Left ventricle myocardium superior (tissue), 1 donor: ENCODE measurements at regions not wholly inside any gene's neighbourhood (a gene's known extent, or its start where the extent isn't known, plus 50 kb on each side); places are given as distances from the start of the nearest gene placed in this dataset.
"Not testable (repeated sequence)": the region's sequence is repeated elsewhere in the genome, so short reads cannot be mapped to it uniquely, and the experiment has no call there.

Source experiments
- ATAC-seq: fragments of 200-7000 bp; cut with Tn5 transposase; one replicate; pipeline ENCODE4 v1.9.1; 2020; ENCODE audit warnings: mild to moderate bottlenecking, moderate library complexity
- DNase-seq: peaks from one replicate; pipeline ENCODE4 v3.0.0-alpha.2; 2020
- intact Hi-C: fragments of 100-400 bp; cut with micrococcal nuclease; formaldehyde crosslinking; loops from one replicate; pipeline ENCODE4 v1.11.0; 2022
- donor health status: DM: no; HTN: yes; CAD: no; lungs with severe emphysema.

DNA sequence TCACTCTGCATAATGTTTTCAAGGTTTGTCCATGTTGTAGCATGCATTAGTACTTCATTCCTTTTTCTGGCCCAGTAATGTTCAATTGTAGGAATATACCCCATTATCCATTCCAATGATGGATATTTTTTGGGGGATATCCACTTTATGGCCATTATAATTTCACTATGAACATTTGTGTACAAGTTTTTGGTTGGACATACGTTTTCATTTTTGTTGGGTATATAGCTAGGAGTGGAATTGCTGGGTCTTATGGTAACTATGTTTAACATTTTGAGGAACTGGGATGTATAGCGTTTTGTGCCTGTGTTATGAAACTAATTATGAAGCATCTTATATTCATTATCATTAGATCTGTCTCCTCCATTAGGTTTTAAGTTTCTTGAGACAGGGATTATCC is 191.6 kb downstream of the TM9SF2 start:
- ATAC-seq (no peak), DNase-seq (no peak)
- intact Hi-C loops = no loop called here

DNA sequence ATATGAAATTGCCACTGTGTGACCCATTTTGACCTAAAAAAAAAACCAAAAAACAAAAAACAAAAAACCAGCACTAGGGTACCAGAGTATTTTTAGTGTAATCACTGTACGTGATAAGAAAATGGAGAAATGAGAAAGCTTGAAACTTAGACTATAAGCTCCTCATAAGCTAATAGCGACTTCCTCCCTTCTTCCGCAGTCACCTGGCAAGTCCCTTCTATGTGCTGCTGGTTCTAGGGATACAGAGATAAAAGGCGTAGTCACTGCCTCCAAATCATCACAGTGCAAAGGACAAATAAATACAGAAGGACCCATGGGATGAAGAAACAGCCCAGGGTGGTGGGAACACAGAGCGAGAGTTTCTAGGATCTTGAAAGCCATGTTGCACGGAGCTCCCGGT is 190.3 kb downstream of the TM9SF2 start:
- DNase-seq (no peak), ATAC-seq (no peak)
- intact Hi-C loops = no loop called here

DNA sequence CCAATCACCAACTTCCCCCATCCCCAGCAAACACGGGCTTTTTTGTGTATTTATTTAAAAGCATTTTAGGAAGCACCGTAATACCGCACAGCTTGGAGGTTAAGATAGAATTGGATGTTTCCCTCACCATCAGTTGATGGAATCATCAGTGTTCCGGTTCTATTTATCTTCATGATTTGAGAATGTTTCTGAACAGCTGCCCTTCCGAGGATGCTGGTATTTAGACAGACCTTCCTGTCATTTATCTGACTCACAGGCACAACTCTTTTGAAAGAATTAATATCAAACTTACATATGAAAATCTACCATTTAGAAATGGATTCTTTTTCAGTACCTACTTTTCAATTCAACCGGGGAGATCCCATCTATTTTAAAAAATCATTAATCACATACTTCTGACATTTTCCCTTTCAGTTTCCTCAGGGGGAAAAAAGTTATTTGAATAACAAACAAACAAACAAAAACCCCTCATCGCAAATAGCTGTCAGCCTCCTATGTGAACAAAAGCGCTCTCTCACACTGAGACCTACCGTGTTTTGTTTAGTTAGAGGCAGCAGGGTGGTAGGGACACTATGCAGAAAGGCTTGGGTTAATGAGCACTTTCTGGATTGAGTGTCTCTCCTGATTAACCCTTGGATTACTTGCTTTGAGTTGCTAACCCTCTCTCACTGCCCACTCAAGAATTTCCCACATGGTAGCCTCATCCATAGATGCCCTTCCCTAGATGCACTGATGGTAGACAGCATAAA is 189.3 kb downstream of the TM9SF2 start:
- ATAC-seq = no peak
- intact Hi-C loops = no loop called here
- DNase-seq = no peak

DNA sequence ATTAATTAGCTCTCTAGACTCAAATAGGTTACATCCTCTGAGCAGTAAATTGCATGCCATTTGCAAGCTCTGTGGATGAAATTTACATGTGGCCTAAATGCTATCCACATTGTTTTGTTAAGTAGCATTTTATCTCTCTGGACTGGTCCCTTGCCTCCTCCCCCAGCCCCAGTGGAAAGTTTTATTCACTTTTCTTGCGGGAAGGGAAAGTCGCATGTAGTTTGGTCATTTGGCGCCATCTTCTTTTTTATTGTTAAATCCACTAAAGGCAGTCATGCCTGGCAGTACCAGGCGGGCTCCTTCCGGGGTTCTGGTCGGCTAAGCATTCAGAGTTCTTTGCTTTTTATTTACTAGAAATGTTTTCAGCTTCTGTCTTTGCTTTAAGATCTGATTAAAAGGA is 188.7 kb downstream of the TM9SF2 start:
- intact Hi-C loops = no loop called here
- ATAC-seq (no peak), DNase-seq (no peak)

DNA sequence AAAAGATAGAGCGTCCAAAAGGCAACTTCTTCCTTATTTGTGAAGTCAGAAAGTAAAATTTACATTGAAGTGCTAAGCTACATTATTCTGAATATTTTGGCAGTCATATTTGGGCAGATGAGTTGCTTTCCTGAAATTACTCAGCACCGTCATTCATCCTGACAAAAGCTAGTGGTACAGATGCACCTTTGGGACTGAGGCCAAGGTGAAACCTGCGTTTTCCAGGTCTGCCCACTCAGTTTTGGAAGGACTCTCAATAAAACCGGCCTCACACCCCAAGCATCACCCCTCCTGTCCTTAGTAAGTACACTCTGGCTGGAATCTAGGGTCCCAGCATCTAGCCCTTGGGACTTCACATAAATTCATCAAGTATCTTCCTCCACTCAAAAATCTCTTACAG is 187.5 kb downstream of the TM9SF2 start:
- DNase-seq (no peak), ATAC-seq (no peak)
- intact Hi-C loops = no loop called here

DNA sequence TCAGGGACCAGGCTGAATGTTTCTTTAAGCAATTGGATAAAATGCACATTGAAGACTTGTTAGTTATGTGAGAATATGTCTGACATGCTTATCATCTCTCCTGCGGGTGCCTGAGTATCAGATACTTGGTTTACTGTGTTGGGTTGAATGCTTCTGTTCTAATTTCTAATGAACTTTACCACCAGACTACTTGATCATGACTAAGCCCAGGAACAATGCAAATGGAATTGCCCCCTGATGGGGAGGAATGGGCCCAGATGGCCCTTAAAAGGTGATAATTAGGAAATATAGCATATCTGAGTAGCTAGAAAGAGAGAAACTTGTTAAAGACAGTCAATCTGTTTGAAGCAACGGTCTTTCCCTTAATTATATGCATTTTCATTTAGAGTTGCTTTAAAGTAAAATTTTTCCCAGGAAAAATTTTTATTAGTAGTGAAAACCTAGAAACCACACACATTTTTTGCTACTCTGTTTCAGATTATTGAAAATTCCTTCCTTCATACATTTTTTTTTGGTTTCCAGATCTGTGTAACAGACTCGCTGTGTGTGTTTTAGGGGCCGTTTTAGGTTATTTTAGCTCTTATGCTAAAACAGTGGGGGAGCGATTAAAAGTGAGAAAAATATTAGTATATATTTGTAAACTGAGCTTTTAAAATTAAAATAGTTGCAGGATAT is 186.6 kb downstream of the TM9SF2 start:
- no peak for ATAC-seq
- intact Hi-C loops = no loop called here

DNA sequence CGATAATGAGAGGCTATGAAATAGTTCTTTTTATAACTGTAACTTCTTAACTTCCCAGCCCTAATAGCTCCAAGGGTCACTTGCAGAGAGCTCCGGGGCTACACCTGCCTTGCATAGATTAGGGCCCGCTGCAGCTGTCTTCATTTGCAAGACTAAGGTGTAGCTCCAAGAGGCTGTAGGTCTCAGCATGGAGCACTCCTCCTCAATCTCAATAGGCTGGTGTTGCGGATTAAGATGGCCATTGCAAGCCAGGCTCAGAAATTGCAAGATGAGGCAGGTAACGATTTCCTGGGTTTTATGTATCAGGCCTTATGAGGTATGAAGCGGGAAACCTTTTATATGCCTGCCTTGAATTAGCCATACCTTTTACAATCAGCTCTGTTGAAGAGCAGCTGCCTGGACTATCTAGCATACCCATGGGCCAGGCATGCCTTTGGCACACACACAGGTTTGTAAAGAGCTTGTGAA is 185.7 kb downstream of the TM9SF2 start:
- ATAC-seq = no peak
- intact Hi-C loops = no loop called here
- DNase-seq = no peak

More for the DNA sequence above, 186.6 kb downstream of the TM9SF2 start:
- DNase-seq = no peak

DNA sequence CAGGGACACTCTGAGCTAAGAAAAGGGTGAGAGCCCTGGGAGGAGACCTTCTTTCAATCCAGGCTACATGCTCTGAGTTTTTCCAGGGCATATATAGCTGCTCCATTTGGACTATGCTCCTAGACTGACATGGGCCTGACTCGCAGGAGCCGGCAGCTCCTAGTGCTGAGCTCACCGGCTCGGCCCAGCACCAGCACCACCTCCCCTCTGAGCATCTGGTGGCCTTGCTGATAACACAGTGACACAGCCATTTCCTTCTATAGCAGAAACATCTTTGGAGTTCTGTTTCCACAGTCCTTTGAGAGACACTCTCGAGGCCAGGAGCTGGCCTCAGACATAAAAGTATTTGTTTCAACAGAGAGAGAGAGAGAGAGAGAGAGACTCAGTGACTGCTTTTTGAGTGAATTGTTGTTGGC is 184.9 kb downstream of the TM9SF2 start:
- intact Hi-C loops = no loop called here
- ATAC-seq (peak; percentile 99), DNase-seq (peak; percentile 64)

DNA sequence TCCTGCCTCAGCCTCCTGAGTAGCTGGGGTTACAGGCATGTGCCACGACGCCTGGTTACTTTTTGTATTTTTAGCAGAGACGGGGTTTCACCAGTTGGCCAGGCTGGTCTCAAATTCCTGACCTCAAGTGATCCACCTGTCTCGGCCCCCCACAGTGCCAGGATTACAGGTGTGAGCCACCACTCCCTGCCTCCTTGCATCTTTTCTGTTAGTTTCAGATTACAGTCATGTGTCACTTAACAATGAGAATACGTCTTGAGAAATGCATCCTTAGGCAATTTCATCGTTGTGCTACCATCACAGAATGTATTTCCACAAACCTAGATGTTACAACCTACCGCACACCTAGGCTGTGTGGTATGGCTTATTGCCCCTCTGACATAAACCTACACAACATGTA is 180.4 kb downstream of the TM9SF2 start:
- DNase-seq = no peak
- ATAC-seq = no peak
- intact Hi-C loops = no loop called here

DNA sequence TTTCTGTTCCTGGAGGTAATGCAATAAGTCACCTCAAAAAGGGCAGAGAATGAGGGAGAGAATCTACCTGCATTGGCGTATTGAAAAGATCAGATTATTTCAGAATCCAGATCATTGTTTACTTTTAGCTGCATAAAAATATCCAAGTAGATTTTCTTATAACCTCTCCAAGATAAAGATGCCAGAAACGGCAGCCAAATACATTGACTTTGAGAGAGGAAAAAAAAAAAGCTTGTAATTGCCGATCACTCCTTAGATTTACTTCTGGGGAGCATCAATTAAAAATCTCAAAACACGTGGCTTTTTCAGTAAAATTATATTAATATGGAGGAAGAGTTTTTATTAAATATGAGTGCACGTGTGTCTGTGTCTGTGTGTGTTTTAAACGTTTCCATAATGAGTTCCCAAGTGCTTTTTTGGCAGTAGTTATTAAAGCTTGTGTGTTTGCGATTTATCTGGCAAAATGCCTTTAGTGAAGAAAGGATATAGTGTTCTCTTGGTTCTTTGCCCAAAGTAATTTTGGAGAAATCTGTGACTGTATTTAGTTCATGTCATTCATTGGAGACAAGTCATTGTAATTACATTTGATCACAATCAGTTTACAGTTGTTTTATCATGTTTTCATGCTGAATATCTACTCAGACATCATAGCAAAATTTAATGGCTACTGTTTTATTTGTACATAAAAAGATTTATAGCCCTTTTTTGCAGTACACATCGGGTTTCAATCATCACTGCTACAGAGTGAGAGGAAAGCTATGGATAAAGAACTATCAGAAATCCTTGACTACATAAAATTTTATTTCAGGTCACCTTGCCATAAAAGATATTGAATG is 176.1 kb downstream of the TM9SF2 start:
- ATAC-seq (no peak), DNase-seq (no peak)
- intact Hi-C loops = no loop called here

DNA sequence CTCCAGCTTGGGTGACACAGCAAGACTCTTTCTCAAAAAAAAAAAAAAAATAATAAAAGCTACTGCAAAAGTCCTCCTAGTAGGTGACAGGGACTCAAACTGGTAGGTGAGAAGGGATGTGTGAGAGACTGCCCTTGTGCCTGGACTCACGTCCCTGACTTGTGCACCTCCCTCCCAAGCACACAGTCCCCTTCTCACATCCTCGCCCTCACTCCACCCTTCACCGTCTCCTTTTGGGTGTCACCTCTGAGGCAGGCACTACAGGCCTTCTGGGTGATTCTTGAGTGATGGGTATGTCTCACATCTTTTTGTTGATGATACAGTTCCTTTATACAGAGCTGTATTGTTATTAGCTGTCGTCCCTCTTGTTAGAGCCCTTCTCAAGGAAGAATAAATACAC is 170.5 kb downstream of the TM9SF2 start:
- DNase-seq = no peak
- intact Hi-C loops = no loop called here

DNA sequence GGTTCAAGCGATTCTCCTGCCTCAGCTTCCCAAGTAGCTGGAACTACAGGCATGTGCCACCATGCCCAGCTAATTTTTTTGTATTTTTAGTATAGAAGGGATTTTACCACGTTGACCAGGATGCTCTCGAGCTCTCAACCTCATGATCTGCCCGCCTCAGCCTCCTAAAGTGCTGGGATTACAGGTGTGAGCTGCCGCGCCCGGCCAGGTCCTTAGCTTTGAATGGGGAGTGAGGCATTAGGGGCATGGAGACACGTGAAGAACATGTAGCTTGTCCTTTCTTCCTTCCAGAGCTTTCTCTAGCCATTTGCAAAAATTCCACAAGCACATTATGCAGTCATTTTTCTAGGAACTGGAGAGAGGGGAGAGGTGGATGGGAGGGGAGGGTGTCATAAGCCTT is 167.8 kb downstream of the TM9SF2 start:
- DNase-seq, intact Hi-C loops, ATAC-seq: not testable (repeated sequence)

More for the DNA sequence above, 170.5 kb downstream of the TM9SF2 start:
- no peak for ATAC-seq

DNA sequence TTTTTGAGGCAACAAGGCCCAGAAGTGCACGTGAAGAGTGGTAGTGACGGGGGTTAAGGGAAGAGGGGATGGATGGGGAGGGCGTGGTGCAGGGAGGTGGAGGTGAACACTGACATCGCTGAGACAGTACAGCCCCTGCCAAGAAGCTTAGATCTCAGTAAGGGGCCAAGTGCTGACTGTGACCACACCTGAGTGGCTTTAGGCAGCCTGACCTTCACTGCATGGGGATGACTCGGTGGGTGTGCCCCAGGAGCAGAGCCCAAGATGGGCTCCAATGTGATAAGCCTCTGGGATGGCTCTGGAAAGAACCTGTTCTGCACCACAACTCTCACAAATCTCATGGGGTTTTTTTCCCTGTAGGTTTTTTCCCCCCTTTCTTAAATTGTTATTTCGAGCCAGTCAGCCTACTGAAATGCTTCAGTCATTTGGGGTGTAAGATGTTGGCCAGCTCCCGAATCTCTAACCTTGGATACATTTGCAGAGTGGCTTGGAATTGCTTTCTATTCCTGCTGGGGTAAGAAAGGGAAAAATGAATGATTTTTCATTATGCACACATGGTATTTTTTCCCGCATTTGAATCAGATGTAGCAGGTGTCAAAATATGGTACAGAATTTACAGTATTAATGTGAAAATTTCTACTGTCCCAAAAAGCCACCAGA is 165.0 kb downstream of the TM9SF2 start:
- DNase-seq = no peak
- intact Hi-C loops = no loop called here
- no peak for ATAC-seq

DNA sequence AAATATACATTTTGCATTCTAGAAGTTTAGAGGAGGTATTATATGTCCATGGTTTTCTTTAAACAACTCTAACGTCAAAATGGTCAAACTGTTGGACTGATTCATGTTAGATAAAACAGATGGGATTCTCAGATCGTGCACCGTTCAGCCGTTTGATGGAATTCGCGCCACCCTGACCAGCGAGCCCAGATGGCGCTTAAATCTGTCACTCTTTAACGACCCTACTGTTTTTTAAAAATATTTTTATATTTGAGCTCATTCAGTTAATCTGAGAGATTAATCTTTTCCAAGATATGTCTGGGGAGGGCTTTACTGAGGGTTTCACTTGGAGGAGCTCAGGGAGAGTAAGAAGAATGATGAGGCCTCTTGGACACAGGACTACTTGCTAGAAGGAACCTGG is 164.4 kb downstream of the TM9SF2 start:
- intact Hi-C loops = no loop called here
- DNase-seq (no peak), ATAC-seq (no peak)

DNA sequence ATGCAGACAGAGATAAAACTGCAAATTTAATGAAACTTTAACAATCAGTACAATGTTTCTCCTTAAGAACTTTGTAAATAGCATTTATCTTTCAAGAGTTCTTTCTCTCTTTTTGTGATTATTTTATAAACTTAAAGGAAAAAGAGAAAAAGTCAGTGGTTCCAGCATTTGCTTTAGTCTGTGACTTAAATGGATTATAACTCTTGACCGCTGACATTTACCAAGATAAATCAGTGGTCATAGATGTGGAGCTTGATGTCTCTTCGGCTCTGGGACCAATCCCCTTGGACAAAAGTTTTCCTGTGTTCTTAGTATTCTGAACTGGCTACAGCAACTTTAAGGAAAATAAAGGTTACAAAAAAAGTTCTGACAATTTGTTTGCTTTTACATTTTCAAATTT is 162.6 kb downstream of the TM9SF2 start:
- no peak for ATAC-seq
- no peak for DNase-seq
- intact Hi-C loops = no loop called here

DNA sequence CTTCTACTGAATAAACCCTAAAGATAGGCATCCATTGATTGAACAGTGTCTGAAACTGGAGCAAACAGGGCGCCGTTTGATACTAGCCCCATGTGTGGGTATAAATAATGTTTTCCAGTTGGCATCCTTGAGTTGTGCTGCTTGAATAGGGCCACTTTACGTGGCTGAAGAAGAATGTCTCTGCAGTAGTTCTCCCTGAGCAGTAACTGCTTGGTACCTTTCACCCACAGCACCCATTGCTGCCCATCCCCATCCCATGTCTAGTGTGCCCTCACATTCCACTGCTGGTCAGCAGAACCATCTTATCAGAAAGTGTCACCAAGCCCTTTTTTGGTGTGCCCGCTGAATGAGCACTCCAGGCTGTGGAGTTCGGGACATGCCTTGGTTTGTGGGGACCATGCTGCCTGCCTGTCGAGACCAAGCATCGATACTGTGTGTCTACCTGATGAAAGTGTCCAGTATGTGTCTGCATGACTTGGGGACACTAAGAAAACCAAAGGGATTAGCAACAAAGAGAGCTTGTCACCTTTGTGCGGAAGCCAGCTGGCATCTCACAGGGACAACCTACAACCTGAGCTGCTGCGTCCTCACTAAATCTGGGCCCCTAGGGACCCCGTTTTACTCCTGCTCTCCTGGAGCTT is 162.0 kb downstream of the TM9SF2 start:
- DNase-seq = no peak
- intact Hi-C loops = no loop called here
- ATAC-seq = no peak

DNA sequence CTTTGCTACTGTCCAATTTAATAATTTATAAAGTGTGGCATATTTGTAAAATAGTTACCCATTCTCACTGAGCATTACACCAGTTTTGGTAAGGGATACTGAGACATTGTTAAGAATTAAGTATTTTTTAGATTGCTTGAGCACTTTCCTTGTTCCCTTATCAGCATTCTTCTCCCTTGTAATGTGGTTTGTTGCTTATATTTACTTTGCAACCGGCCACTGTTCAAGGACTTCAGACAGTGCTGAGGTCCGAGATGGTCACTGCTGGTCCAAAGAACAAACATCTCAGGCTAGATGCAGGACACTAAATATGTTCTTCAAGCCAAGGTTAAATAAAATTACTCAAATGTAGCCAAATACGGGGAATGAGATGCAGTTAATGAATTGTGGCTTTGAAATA is 161.4 kb downstream of the TM9SF2 start:
- intact Hi-C loops = no loop called here
- DNase-seq = no peak
- ATAC-seq = no peak

DNA sequence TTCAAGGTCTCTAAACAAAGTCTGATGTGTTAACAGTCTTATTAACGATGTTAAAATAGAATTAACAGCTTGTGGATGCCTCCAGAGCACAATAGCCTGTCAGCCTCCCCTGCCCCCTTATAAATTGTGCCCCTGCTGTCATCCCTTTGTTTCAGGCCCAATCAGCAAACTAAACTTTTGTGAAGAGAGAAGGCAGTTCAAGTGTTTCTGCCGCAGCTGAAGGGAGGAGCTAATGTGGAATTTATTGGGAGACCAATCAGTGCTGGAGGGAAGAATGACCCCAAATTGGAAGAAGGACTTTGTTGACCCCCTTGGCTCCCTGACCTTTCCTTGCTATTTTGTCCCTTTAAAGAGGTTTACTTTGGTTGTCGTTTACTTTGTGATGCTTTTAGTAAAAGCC is 160.5 kb downstream of the TM9SF2 start:
- intact Hi-C loops = no loop called here
- DNase-seq = no peak
- no peak for ATAC-seq
